HS-27A (cell line): ENCODE measurements at regions not wholly inside any gene's neighbourhood (a gene's known extent, or its start where the extent isn't known, plus 50 kb on each side); places are given as distances from the start of the nearest gene placed in this dataset.

ENCODE experiments used
- DNase-seq: peaks from one replicate; pipeline ENCODE4 v3.0.0-alpha.2; 2012; ENCODE audit warnings: low read depth, missing footprints

- DNase-seq = no peak
Observed at GRCh38 chr19:46911456-46911855, 50.7 kb downstream of the ARHGAP35 start.

GRCh38 chr19:46913198-46913851, 52.5 kb downstream of the ARHGAP35 start:
- no peak for DNase-seq

GRCh38 chr19:46913852-46914430, 53.1 kb downstream of the ARHGAP35 start:
- no peak for DNase-seq

GRCh38 chr19:46915386-46915785, 54.6 kb downstream of the ARHGAP35 start:
- no peak for DNase-seq

GRCh38 chr19:46917002-46917401, 56.2 kb downstream of the ARHGAP35 start:
- DNase-seq = no peak

GRCh38 chr19:46919324-46919723, 58.5 kb downstream of the ARHGAP35 start:
- DNase-seq = no peak

- DNase-seq = no peak
Observed at GRCh38 chr19:46920362-46920761, 59.6 kb downstream of the ARHGAP35 start.

GRCh38 chr19:46921071-46921470, 60.3 kb downstream of the ARHGAP35 start:
- no peak for DNase-seq

GRCh38 chr19:46922465-46922864, 61.7 kb downstream of the ARHGAP35 start:
- DNase-seq = no peak

- DNase-seq = no peak
Observed at GRCh38 chr19:46924874-46925547, 64.2 kb downstream of the ARHGAP35 start.

GRCh38 chr19:46925548-46925950, 64.8 kb downstream of the ARHGAP35 start:
- DNase-seq = no peak

GRCh38 chr19:46926170-46927071, 65.6 kb downstream of the ARHGAP35 start:
- no peak for DNase-seq

- no peak for DNase-seq
Observed at GRCh38 chr19:46927106-46927505, 66.3 kb downstream of the ARHGAP35 start.

GRCh38 chr19:46927893-46928292, 67.1 kb downstream of the ARHGAP35 start:
- DNase-seq = no peak

GRCh38 chr19:46928951-46929350, 68.2 kb downstream of the ARHGAP35 start:
- no peak for DNase-seq

- DNase-seq = no peak
Observed at GRCh38 chr19:46931202-46931601, 70.4 kb downstream of the ARHGAP35 start.

GRCh38 chr19:46932346-46932745, 71.5 kb downstream of the ARHGAP35 start:
- DNase-seq = peak; percentile 87

- DNase-seq = no peak
Observed at GRCh38 chr19:46935066-46935663, 74.4 kb downstream of the ARHGAP35 start.

GRCh38 chr19:46943150-46943946, 76.3 kb upstream of the NPAS1 start:
- DNase-seq = no peak

GRCh38 chr19:46944123-46944748, 75.4 kb upstream of the NPAS1 start:
- DNase-seq = no peak
